ENCODE measurements at regions not wholly inside any gene's neighbourhood (a gene's known extent, or its start where the extent isn't known, plus 50 kb on each side); places are given as distances from the start of the nearest gene placed in this dataset.

DNA sequence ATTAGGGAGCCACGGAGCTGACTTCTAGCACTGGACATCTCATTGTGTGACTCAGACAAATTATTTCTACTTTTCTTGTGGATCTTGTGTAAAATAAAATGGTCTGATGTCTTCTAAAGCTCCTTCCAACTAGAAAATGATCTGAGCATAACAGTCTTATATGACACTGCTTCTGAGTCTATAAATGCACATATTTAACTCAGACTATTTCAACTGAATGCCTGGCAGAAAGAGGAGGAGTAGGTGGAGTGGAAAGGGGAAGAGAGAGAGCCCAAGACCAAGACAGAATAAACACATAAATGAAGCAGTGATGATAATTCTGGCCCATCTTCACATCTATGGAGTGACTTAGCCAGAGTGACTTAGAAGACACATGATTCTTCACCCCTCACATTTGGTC is 162.3 kb upstream of the PDZRN3 start:
- no peak overlapping the region for H3K4me3 ChIP-seq
- H3K27ac ChIP-seq = no peak overlapping the region
- H3K9me3 ChIP-seq = no peaks in the 10 kb centered on the region
- H3K27me3 ChIP-seq = no peaks in the 10 kb centered on the region
- DNase-seq = no peak
- intact Hi-C loops (cut with DNase I; ENCODE audit: low total_unique reads) = no loop called here
- WGBS, 5 donors = 52 to 72% (median 68%) methylated on average over 1 of the region's 1 CpG
- H3K36me3 ChIP-seq = no peaks in the 10 kb centered on the region
- no peaks in the 10 kb centered on the region for H3K4me1 ChIP-seq
- no peak for TF ChIP-seq POLR2A (IDR thresholded peaks at IDR 0.05)
- TF ChIP-seq EP300 (IDR thresholded peaks at IDR 0.05) = no peak
- TF ChIP-seq, protein P1, sequence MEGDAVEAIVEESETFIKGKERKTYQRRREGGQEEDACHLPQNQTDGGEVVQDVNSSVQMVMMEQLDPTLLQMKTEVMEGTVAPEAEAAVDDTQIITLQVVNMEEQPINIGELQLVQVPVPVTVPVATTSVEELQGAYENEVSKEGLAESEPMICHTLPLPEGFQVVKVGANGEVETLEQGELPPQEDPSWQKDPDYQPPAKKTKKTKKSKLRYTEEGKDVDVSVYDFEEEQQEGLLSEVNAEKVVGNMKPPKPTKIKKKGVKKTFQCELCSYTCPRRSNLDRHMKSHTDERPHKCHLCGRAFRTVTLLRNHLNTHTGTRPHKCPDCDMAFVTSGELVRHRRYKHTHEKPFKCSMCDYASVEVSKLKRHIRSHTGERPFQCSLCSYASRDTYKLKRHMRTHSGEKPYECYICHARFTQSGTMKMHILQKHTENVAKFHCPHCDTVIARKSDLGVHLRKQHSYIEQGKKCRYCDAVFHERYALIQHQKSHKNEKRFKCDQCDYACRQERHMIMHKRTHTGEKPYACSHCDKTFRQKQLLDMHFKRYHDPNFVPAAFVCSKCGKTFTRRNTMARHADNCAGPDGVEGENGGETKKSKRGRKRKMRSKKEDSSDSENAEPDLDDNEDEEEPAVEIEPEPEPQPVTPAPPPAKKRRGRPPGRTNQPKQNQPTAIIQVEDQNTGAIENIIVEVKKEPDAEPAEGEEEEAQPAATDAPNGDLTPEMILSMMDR (IDR thresholded peaks at IDR 0.05) = no peak
- no peak for TF ChIP-seq POLR2AphosphoS5 (IDR thresholded peaks at IDR 0.05)

DNA sequence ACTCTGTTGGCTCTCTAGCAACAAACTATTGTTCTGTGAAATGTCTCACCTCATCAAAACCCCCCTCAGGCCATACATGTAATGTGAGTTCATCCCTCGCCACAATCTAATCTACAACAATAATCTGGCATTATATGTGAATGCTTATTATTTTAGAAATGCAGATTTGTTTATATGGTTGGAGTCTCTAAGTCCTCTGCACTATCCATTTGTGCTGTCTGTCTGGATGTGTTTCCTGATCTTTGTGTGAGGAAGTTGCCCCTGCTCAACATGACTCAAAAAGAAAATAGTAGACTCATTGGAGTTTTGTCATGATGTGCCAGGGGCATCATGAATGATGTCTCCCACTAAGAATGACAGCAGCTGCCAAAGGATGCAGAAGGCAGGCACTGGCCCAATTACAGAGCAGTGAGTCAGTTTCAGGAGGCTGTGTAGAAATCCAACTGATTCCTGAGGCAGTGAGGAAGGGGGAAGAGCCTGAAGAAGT is 161.6 kb upstream of the PDZRN3 start:
- Histone ChIP-seq H3K27me3 (no peaks in the 10 kb centered on the region), H3K9me3 (no peaks in the 10 kb centered on the region), H3K27ac (no peak overlapping the region), H3K4me1 (no peaks in the 10 kb centered on the region), H3K36me3 (no peaks in the 10 kb centered on the region), H3K4me3 (no peak overlapping the region)
- WGBS, 5 donors = 74 to 90% (median 89%) methylated on average over 1 of the region's 1 CpG
- TF ChIP-seq, protein P1 (IDR thresholded peaks at IDR 0.05) = no peak
- TF ChIP-seq EP300 (IDR thresholded peaks at IDR 0.05) (no peak), POLR2A (IDR thresholded peaks at IDR 0.05) (no peak), POLR2AphosphoS5 (IDR thresholded peaks at IDR 0.05) (no peak)
- DNase-seq = no peak
- intact Hi-C loops (cut with DNase I; ENCODE audit: low total_unique reads) = no loop called here

- H3K4me1 ChIP-seq = no peaks in the 10 kb centered on the region
- no peaks in the 10 kb centered on the region for H3K36me3 ChIP-seq
- no peak overlapping the region for H3K4me3 ChIP-seq
- no peak for TF ChIP-seq POLR2A (IDR thresholded peaks at IDR 0.05)
- TF ChIP-seq POLR2AphosphoS5 (IDR thresholded peaks at IDR 0.05) = no peak
- TF ChIP-seq, protein P1 (IDR thresholded peaks at IDR 0.05) = no peak
- no peak for TF ChIP-seq EP300 (IDR thresholded peaks at IDR 0.05)
- WGBS, 5 donors = 80 to 86% (median 84%) methylated on average over 8 of the region's 8 CpGs
- H3K27me3 ChIP-seq = no peaks in the 10 kb centered on the region
- no peak overlapping the region for H3K27ac ChIP-seq
- H3K9me3 ChIP-seq = no peaks in the 10 kb centered on the region
- DNase-seq = no peak
- intact Hi-C loops (cut with DNase I; ENCODE audit: low total_unique reads) = no loop called here
Observed at GRCh38 chr3:73784686-73785392, 160.1 kb upstream of the PDZRN3 start.

GRCh38 chr3:73783811-73784210 is 159.1 kb upstream of the PDZRN3 start:
- Histone ChIP-seq H3K4me3 (no peak overlapping the region), H3K27ac (no peak overlapping the region), H3K27me3 (no peaks in the 10 kb centered on the region), H3K36me3 (no peaks in the 10 kb centered on the region), H3K4me1 (no peaks in the 10 kb centered on the region), H3K9me3 (no peaks in the 10 kb centered on the region)
- intact Hi-C loops (cut with DNase I; ENCODE audit: low total_unique reads) = no loop called here
- no peak for TF ChIP-seq EP300 (IDR thresholded peaks at IDR 0.05)
- no peak for TF ChIP-seq POLR2A (IDR thresholded peaks at IDR 0.05)
- TF ChIP-seq, protein P1 (IDR thresholded peaks at IDR 0.05) = no peak
- TF ChIP-seq POLR2AphosphoS5 (IDR thresholded peaks at IDR 0.05) = no peak
- DNase-seq = no peak

All from stomach (tissue), 8 donors.